GM20000 (cell line): ENCODE measurements at regions not wholly inside any gene's neighbourhood (a gene's known extent, or its start where the extent isn't known, plus 50 kb on each side); places are given as distances from the start of the nearest gene placed in this dataset.

ENCODE experiments used
- DNase-seq: peaks from one replicate; pipeline ENCODE4 v3.0.0; 2012; ENCODE audit warnings: low spot score
- CTCF ChIP-seq: IDR thresholded peaks from 2 replicates; pipeline ENCODE4 v1.5.1; 2012; ENCODE audit warnings: mild to moderate bottlenecking, control low read depth; ENCODE audit errors: extremely low read depth, missing control alignments

DNA sequence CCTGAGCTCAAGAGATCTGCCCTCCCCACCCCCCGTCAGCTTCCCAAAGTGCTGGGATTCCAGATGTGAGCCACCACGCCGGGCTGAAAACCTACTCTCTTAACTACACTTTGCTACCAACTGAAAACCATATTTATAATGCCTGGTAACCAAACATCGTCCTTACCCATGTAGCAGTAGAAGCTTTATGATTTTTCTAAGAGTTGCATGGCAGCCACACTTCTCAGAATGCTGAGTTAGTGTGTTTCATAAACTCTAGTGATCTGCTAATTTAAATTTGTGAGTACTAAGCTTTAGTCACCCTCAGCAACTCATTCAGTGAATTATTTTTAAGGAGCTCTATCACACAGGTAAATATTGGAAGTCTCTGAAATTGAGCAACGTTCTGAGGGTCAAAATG lies 478.4 kb downstream of the KDM4C start:
- no peak for TF ChIP-seq CTCF
- no peak for DNase-seq

DNA sequence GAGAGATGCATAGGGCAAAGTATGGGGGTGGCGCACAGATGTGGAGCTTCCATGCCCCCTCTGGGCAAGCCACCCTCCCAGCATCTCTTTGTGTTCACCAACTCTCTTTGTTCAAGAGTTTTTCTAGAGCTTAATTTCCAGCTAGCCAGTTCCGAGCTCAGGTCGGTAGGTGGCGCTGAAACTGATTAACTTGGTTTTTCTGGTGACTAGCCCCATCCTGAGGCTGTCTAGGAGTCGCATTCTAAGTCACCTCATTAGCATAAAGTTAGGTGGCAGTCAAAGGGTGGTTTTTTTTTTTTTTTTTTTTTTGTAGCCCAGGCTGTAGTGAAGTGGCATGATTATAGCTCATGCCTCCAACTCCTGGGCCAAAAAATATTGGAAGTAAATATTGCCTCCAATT lies 476.4 kb downstream of the KDM4C start:
- DNase-seq: peak; percentile 27
- peak; percentile 61 for TF ChIP-seq CTCF

GRCh38 chr9:7229571-7229970 lies 471.8 kb downstream of the KDM4C start:
- DNase-seq: no peak
- no peak for TF ChIP-seq CTCF

DNA sequence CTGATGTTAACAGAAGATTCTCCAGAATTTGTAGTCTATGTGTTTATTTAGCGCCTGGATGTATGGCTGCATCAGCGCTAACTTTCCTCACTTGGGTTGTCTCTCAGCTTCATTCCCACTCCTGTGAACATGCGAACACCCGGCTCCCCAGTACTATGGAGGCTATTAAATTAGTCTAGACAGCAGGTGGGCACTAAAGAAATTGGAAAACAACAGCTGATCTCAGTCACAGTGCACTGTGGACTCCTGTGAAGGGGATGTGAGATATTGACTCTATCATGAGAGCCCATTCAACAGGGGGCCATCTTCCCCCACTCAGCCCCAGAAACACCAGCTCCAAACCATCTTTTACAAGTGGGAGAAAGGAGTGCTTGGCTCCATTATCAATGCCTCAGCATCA lies 471.0 kb downstream of the KDM4C start:
- no peak for DNase-seq
- no peak for TF ChIP-seq CTCF

DNA sequence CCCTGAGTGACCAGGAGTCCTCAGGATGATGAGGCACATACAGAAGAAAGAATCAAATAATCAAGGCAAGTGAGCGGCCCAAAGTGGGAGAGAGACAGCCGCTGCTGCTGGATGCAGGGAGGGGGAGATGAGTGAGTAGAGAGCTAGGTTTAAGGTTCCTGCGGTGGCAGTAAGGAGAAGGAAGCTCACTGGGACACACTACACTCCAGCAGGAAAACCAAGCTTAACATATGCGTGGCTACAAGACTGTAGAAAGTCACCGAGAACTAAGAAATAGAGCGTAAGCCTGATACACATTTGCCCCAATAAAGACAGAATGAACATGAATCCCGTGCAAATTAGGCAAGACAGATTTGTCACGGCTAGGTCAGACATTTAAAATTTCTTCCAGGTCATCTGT lies 470.2 kb downstream of the KDM4C start:
- no peak for DNase-seq
- no peak for TF ChIP-seq CTCF

GRCh38 chr9:7226007-7226640 lies 468.4 kb downstream of the KDM4C start:
- no peak for TF ChIP-seq CTCF
- no peak for DNase-seq
